T-helper 1 cell (primary cell): ENCODE measurements at regions not wholly inside any gene's neighbourhood (a gene's known extent, or its start where the extent isn't known, plus 50 kb on each side); places are given as distances from the start of the nearest gene placed in this dataset.
"Not testable (repeated sequence)": the region's sequence is repeated elsewhere in the genome, so short reads cannot be mapped to it uniquely, and the experiment has no call there.

Source experiments
- DNase-seq, 5 donors: peaks; one replicate each; pipeline ENCODE4 v3.0.0-alpha.2; 2012 to 2020

GRCh38 chr5:89826938-89827337, 582.6 kb downstream of the CETN3 start:
- DNase-seq: no peak

DNA sequence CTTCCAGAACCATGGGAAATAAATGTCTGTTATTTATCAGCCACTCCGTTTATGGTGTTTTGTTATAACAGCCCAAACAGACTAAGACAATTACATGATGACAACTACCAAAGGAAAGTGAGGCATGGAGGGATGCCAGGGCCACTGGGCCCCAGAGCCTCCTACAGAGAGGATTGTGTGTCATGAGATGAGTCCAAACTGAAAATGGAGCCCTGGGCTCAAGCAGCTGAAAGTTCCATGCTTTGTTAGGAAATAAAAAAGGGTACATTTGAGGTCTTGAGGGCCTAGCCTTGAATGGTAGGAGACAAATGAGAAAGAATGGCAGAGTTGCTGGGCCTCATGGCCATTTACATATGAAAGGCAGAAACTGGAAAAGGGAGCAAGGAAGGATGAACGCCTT, 586.5 kb downstream of the CETN3 start:
- DNase-seq: no peak

GRCh38 chr5:89817841-89818240, 591.7 kb downstream of the CETN3 start:
- DNase-seq: no peak

DNA sequence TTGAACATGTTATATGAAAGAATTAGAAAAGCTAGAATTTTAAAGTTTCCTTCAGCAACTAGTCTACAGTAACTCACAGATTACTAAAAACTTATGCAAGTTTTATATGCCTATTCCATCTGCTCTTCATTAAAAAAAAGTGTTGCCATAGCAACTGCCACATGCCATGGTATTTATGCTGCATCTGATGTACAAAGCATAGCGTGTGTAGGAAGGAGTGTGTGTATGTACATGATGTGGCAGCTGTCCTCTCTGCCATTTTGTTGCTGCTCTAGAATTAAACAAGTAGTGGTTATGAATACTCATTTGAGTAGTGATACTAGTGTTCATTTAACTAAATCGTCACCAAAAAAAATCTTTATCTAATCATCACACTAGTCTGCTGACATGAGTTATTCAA, 593.5 kb downstream of the CETN3 start:
- no peak for DNase-seq

DNA sequence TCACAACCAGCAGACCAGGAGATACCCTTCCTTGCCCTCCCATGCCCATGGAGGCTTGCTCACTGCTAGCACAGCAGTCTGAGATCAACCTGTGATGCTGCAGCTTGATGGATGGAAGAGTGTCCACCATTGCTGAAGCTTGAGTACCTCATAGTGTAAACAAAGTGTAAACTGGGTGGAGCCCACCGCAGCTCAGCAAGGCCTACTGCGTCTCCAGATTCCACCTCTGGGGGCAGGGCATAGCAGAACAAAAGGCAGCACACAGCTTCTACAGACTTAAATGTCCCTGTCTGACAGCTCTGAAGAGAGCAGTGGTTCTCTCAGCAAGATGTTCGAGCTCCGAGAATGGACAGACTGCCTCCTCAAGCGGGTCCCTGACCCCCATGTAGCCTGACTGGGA, 608.8 kb downstream of the CETN3 start:
- not testable (repeated sequence) for DNase-seq

GRCh38 chr5:89794504-89794903, 615.1 kb downstream of the CETN3 start:
- not testable (repeated sequence) for DNase-seq

- DNase-seq: not testable (repeated sequence)
Observed at GRCh38 chr5:89779734-89780133, 629.8 kb downstream of the CETN3 start.

DNA sequence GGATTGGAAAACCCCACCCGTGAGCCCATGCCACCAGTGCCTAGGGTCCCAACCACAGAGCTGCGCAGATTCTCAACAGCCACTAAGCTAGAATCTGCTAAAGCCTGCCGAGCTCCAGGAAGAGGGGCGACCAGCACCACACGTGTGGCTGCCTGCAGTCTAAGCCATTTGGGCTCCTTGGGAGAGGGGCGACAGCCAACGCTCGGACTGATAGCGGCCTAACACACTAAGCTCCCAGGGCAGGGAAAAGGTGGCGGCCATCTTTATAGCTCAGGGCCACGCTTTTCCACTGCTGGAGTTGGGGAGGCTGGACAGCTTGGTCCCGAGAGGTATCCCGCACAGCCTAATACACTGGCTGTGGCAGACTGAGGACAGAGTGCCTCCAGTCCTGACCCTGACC, 631.8 kb downstream of the CETN3 start:
- DNase-seq: no peak

DNA sequence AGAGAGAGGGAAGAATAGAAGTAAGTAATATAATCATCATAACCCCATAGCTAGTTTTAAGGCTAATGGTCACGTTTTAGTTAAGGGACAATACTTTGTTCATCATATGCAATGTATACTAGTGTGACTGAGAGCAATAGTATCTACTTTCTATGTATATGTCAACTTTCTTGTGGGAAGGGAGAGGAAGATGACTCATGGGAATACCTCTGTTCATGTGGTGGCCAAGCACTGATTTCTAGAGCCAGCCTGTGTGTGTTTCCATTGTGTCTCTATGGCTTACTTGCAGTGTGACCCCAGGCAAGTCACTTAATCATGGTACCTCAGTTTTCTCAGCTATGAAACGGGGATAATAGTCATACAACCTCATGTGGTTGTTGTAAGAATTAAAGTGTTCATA, 639.6 kb downstream of the CETN3 start:
- no peak for DNase-seq

GRCh38 chr5:89759802-89760201, 649.8 kb downstream of the CETN3 start:
- no peak for DNase-seq

DNA sequence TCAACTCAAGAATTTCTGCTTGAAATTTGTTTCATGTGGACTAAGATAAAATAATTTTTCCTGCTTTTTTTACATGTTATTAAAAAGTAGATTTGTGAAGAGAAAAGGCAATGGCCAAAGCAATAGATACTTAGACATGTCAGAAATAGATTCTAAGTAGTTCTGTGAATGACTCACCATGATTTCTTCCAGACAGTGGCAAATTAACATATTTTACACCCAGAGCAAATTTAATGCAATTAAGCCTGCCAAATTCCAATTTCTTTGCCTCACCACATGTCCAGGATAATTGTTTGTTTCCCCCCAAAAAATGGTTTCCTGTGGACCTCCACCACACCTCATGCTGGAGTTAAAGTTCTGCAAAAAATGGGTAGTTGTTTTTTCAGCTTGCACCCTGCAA, 651.4 kb downstream of the CETN3 start:
- no peak for DNase-seq

- DNase-seq: no peak
Observed at GRCh38 chr5:89756955-89757354, 652.6 kb downstream of the CETN3 start.

GRCh38 chr5:89755024-89755423, 654.5 kb downstream of the CETN3 start:
- DNase-seq: no peak

DNA sequence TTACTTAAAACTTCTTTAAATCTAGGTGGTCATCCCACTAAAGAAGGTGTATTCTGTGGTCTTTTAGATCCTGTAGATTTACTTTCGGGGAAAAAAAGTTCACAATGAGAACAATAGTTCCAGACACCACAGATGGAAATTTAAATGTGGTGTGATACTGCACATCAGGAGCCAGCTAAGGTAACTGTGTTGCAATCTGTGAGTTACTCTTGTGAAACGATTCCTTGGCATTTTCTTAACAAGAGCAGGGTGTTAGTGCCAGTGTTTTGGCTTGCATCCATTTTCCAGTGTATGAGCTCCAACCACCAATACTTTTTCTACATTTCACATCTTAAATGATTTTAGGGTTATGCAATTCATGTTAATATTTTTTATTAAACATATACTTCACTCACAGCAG, 674.5 kb downstream of the CETN3 start:
- no peak for DNase-seq

DNA sequence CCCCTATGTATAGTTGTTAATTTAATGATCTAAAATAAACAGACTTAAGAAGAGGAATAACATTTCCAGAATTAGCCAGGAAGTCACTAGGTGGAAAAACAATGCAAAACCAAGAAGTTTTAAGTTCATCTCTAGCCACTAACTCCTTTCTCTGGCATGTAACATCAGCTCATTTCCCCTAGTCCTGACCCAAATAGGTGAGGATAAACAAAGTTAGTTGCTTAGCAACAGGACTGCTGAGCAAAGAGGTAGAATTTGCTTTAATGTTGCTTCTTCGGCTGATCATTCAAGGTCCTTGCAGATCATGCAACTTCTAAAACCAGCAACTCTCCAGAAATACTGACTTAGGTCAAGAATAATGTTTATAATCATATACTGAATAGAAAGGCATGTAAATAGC, 675.8 kb downstream of the CETN3 start:
- DNase-seq: no peak

GRCh38 chr5:89729623-89730301, 679.8 kb downstream of the CETN3 start:
- DNase-seq: no peak

GRCh38 chr5:89728750-89729149, 680.8 kb downstream of the CETN3 start:
- no peak for DNase-seq

- DNase-seq: no peak
Observed at GRCh38 chr5:89728134-89728533, 681.4 kb downstream of the CETN3 start.

GRCh38 chr5:89724379-89725095, 685.0 kb downstream of the CETN3 start:
- DNase-seq: no peak

- no peak for DNase-seq
Observed at GRCh38 chr5:89723907-89724306, 685.6 kb downstream of the CETN3 start.

DNA sequence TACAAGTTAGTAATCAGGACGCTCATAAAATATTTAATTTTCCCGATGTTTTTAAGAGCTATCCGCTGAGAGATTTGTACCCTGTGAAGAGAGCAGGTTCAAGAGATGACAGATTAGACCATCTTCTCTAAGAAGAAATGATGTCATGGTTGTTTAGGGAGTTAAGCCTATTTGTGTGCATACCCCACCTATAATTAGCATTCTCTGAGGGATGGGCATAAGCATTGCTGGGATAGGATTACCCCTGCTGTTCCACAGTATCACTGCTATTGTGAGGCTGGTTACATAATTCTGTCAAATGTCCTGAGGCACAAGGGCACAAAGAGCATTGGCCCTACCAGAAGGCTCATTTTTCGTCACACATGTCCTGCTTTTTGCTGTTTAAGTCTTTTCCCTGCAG, 687.0 kb downstream of the CETN3 start:
- DNase-seq: no peak

- DNase-seq: no peak
Observed at GRCh38 chr5:89721931-89722330, 687.6 kb downstream of the CETN3 start.

DNA sequence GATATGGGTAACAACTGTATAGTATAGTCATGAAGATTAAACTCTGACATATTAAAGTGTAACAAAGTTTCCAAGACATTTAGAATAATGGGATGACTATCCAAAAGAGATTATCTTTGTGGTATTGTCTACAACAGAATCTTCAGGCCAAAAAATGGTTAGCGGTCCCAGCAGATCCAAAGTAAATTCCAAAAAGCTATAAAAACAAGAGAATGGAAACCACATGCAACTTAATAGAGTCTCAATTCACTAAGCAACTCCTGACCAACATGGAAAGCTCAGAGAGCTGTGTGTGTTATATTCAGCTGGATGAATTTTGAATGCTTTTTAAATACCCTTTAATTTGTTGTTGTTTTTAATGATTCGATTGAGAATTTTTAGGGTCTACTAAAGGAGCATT, 688.2 kb downstream of the CETN3 start:
- DNase-seq: no peak

- DNase-seq: no peak
Observed at GRCh38 chr5:89712134-89712700, 697.3 kb downstream of the CETN3 start.
